Activated CD4-positive, alpha-beta T cell treated with anti-CD3 and anti-CD28 coated beads, Interleukin-2, Interleukin-6, amounts not matched to agents 100 ng/mL and 50 ng/mL, durations not matched to agents 16 hours and 8 hours (primary cell): ENCODE measurements at regions not wholly inside any gene's neighbourhood (a gene's known extent, or its start where the extent isn't known, plus 50 kb on each side); places are given as distances from the start of the nearest gene placed in this dataset.
"Not testable (repeated sequence)": the region's sequence is repeated elsewhere in the genome, so short reads cannot be mapped to it uniquely, and the experiment has no call there.

ENCODE experiments used
- DNase-seq: peaks from one replicate; pipeline ENCODE4 v3.0.0-alpha.2; 2020

DNA sequence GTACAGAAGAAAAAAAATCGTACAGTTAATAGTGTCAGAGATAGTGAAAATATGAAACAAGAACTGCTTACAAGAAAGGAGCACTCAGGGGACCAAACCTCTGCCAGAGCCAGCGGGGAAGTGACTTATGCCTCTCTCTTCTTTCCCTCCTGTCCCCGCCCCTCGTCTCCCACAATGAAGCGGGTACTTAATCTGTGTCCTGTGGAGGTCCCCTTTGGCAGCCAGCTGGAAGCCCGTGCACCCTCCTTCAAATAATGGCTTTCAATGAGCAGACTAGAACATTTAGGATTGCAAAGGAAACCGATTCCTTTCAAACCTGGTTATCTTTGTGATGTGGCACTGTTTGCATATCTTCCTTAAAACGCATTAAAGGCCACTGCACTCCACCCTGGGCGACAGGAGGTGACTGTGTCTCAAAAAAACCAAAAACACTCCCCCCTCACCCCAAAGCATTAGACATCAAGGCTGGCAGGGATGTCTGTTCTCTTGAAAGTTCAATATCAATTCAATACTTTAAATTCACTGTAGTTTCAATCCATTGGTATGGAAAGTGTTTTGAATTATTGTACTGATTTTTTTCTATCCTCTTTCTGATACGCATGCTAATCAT is 51.7 kb downstream of the PPIAL4C start:
- peak; percentile 19 for DNase-seq

DNA sequence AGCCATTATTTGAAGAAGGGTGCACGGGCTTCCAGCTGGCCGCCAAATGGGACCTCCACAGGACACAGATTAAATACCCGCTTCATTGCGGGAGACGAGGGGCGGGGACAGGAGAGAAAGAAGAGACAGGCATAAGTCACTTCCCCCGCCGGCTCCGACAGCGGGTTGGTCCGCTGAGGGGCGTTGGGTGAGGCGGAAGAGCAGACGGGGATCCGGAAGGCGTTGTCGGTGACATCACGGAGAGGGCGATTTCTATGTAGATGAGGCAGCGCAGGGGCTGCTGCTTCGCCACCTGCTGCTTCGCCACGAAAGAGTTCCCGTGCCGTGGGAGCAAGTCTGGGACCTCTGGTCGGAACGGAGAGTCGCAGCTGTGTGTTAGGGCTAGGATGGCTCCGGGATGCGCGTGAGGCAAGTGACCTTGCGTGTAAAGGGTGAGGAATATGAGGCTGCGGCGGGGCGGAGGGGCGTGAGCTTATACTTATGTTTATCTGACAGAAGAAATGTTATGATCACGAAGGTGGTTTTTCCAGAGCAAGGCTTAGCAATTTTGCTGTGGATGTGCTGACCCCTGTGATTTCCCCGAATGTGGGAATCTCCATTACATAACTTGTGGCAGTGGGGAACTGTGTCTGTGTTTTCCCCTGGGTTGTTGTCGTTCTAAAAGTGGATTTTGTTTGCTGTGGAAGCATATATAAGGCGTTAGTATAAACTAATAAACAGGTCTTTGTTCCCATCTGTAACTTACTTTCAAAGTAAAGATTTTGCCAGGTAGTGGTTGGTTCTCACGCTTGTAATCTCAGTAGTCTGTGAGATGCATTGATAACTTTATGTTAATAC is 52.9 kb downstream of the PPIAL4C start:
- peak; percentile 94 for DNase-seq

DNA sequence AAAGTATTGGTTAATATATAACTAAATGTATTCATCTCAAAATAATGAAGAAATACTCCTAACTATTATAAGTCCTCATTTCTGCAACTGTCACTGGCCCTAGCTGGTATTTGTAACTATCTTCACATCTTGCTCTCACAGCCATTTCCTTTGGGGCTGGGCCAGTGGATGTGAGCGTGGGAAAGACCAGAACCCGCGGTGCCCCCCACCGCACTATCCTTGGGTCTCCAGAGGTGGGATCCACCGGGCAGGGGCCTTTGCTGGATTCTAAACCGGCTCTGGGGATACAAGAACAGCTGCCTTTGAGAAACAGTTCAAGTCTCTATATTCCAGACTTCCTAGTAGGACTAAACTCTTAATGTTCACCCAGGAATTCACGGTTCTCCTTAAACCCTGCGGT is 54.8 kb downstream of the PPIAL4C start:
- not testable (repeated sequence) for DNase-seq

DNA sequence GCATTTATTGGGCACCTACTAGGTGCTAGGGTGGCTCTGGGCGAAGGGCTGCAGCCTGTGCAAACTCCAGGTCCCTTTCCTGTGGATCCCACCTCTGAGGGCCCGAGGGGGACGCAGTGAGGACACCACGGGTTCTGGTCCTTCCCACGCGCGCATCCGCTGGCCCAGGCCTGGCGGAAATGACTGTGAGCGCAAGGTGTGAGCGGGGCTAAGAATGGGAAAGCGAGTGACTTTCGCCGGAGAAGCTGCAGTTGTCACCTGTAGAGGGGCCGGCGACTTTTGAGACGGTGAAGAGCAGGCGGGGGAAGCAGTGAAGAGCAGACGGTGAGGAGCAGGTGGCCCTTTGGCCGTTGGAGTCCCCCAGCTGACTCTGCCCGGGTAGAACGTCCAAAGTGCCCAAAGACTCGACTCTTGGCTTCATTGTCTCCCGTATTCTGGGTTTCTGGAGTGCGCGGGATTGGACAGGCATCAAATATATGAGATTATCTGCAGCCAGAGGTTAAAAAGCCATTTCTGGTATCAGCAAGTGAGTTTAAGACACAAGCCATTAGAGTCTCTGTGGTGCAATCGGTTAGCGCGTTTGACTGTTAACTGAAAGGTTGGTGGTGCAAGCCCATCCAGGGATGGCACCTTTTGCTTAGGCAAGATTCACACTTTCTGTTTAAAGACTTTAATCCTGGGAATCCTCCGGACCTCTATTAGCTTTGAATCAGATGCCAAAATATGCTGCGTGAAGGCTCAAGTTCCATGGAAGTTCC is 55.4 kb downstream of the PPIAL4C start:
- DNase-seq, result not testable (repeated sequence)

DNA sequence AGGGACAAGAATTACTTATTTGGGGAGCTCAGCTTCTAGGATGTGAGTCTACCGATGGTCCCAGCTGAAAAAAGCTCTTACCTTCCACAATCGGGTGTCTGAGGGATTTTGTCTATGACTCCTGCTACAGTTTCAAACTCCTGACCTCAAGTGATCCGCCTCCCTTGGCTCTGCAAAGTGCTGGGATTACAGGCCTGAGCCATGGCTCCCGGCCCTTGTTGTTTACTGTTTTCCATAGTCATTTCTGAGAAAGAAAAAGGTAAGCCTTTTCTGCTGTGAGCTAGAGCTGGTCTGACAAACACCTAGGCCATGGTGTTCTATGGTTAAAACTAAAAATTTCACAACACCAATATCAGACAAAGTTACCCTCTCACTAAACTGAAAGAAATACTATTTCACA is 57.5 kb downstream of the PPIAL4C start:
- DNase-seq, result not testable (repeated sequence)

DNA sequence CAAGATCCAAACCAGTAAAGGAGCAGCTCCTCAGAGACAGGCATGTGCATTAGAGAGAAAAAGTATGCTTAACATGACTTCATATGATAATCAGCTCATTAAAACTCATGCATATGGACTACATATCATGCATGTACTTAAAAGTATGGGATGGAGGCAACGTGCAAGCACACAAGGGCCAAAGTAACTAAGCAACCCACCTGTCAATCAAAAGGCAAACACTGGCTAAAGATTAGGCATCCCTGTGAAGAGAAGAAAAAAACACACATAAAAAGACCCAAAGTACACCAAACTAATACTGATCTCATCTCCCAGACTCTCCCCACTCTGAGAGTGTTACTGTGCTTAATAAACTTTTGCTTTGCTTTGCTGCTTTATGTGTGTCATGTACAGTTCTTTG is 61.2 kb downstream of the PPIAL4C start:
- DNase-seq, result not testable (repeated sequence)

DNA sequence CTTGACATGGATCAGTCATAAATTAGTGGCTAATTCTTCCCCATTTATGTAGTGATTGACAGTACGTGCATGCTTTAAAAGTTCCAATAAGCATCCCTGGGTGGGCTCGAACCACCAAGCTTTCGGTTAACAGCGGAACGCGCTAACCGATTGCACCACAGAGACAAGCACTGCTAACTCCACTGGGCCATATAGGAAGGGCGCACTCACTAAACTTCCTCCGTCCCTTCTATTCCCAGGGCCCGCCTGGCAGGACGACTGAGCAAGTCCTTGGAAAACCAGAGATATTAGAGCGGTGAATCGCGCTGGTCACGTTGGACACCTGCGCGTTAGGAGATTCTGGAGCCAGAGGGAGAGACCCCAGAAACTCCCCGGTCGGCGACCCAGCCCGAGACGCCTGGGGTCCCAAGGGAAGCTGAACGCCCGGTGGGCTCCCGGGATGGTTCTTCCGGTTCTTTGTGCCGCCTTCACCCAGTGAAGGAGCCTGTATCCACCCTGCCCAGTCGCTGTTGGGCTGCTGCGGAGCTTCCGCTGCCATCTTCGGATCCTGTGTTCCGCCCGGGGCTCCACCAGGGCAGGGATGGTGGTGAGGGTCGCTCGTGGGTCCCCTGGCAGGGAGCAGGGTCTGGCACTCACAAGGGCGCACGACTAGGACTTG is 62.8 kb downstream of the PPIAL4C start:
- peak; percentile 9 for DNase-seq

DNA sequence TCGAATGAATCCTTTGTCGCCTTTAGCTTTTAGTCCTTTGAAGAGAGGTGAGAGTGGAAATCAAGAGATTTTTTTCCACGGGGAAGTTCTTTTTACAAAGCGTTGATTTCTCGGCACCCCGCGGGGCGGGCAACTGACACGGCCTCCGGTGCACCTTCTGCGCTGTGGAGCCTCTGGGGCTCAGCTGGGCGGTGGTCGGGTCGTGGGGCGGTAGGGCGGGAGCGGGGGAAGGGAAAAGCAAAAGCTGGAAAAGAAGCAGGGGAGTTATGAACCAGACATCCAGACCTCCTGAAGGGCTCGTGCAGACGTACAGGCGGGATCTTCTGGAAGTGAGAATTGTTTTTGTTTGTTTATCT is 63.3 kb downstream of the PPIAL4C start:
- DNase-seq, result not testable (repeated sequence)

DNA sequence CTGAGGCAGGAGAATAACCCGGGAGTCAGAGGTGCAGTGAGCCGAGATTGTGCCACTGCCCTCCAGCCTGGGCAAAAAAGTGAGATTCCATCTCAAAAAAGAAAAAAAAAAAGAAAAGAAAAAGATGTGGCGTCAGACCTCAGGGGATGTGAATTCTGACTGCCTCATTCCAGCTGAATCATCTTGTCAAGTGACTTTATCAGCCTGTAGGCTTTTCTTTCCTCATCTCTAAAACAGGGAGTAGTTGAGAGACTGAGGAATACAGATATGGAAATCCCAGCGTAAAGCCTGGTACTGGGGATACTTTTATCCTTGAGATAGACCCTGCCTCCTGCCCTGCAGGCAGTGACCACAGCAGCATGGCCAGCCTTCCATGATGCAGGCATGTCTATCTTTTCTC is 74.1 kb downstream of the PPIAL4C start:
- not testable (repeated sequence) for DNase-seq

DNA sequence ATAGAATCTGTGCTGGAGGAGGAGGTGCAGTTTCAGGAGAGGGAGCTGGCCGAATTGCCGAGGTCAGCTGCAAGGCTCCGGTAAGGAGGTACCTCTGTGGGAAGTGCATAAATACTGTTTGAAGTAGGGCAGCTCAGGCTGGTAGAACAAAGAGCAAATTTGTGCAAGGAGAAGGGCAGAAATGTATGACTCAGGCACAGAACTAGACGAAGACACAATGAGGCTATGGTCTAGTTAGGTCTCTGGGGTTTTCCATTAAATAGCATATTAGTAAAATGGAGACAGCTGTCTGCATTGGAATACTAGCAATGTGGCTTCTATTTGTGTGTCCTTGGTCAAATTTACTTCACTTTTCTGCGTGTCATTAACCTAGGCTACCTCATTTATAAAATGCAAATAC is 74.5 kb downstream of the PPIAL4C start:
- not testable (repeated sequence) for DNase-seq

DNA sequence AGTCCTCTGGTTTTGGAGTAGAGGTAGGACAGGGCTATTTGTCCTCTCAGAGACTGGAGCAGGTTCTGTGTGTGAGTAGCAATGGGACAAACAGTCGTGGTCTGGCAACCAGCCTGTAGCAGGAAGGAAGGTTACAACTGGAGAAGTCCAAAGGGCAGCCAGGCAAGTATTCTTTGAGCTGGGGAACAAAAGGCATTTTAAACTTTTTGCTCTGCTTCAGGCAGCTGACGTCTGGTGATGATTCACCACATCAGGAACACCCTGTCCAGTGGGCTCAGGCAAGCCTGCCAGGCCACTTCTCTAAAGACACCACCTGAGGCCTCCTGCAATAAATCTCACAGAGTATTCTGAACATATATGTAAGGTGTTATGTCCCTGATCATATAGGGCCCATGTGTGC is 81.0 kb downstream of the PPIAL4C start:
- not testable (repeated sequence) for DNase-seq

DNA sequence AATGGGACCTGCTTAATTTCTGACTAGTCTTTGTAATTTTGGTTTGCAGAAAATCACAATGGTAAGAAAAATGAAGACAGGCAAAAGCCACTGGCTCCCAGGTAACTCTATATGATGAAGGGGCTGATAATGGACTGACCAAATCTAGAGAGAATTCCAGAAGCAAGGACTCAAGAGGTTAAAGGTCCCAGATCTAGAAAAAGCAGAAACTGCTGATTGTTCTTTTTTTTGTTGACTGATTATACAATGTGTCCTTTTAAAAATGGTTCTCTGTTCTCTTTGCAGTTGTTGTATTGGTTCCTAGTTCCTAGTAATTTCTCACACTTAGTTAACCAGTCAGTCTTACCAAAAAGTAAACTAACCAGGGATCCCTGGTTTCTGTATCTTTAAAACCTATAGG is 81.4 kb downstream of the PPIAL4C start:
- DNase-seq, result not testable (repeated sequence)

DNA sequence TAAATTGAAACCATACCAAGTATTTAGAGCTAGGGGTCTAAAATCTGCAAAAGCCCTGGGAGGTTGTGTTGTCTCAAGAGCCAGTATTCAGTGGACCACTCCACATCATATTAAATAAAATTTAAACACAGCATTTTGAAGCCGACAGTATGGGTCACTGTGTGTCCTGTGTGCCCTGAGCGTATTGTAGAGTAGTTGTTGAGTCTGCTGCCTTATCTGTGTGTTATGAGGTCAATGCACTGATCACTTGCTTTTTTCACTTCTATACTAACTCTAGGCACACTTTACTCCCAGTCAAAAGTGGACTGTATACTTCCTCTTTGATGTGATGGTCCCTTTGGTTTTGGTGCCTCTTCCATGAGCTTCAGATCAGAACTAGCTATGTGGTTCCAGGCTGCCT is 81.9 kb downstream of the PPIAL4C start:
- not testable (repeated sequence) for DNase-seq

DNA sequence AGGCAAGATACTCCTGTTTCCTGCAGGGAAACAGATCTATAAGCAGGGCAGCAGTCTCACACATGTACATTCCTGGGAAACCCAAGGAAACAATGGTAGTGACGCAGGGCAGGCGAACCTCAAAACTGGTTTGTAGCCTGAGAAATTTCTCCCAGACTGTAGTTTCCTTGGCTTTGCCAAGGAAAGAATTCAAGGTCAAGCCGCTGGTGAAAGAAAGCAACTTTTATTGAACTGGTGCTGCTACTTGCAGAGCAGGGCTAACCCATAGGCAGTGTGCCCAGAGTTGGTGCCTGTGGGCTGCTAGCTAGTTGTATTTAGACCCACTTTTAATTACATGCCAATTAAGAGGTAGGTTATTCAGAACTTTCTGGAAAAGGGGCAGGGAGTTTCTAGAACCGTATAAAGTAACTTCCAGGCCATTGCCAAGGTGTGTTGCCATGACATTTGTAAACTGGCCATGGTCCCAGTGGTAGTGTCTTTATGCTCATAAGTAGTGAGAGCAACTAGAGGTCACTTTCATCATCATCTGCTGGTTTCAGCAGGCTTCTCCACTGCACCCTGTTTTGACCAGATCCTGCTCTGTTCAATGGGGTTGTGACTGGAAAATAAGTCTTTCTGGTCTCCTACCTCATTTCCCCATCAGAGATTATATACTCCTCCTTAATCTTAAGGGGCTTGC is 89.7 kb downstream of the PPIAL4C start:
- DNase-seq, result not testable (repeated sequence)

DNA sequence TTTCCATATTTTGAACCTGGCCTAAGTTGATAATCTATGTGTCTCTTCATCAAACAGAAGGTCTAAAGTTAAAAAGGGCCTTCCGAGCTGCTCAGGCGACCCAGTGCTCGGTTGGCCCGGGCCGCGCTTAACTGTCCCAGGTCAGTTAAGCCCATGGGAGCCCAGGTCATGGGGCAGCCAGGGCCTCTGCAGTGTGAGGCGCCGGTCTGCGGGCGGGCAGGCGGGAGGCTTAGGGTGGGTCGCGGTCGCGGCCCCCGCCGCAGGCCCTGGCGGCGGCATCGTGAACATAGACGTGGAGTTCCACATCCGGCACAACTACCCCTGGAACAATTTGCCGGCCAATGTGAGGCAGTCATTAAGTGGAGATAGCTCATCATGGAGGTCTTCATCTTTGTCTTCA is 91.3 kb downstream of the PPIAL4C start:
- not testable (repeated sequence) for DNase-seq

DNA sequence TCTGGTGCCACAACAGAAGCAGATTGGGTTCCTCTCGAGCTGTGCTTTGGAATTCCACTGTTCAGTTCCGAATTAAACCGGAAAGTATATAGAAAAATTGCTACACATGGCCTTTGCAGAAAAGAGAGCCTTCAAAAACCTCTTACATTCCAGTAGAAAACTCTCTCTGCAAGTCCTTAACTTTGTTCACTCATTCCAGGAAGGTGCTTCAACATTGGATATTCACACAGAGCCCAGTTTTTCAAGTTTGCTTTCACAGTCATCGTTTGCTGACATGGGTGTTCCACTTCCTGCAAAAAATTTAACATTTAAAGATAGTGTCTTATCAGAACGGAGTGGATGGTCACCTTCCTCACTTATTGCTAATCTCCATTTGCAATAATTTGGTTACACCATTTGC is 93.7 kb downstream of the PPIAL4C start:
- DNase-seq, result not testable (repeated sequence)

DNA sequence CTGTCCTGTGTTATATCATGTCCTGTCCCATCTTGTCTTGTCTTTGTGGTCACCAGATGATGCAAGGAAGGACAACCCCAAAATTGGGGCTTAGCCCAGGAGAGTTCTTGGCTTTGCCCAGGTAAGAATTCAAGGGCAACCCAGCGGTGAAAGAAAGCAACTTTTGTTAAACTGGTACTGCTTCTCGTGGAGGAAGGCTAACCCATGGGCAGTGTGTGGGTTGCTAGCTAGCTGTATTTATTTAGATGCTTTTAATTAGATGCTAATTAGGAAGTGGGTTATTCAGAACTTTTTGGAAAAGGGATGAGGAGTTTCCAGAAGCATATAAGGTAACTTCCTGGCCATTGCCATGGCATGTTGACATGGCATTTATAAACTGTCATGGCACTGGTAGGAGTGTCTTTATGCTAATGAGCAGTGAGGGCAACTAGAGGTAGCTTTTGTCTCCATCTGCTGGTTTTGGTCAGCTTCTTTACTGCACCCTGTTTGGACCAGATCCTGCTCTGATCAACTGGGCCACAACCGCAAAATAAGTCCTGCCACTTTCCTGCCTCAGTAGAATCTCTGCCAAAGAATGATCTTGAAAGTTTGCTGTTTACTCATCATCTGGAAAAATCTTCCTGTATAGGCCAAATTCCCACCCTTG is 95.8 kb upstream of the FCGR1A start:
- DNase-seq, result not testable (repeated sequence)

DNA sequence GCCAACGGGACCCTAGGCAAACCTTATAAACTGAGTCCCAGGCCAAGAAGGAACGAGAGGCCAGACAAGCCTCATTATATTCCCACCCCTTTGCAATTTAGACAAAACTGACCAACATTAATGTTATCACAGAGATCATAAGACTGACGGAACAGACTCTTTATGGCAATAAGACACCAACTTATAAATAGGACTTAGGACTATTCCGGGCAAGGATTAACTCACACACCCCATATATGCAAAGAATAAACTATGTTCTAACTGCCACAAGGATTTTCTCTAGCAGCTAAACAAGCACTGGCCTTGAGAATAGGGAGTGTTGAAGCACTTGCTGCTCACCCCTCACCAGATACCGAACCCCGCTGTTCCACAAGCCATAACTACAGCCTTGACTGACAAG is 91.1 kb upstream of the FCGR1A start:
- not testable (repeated sequence) for DNase-seq

DNA sequence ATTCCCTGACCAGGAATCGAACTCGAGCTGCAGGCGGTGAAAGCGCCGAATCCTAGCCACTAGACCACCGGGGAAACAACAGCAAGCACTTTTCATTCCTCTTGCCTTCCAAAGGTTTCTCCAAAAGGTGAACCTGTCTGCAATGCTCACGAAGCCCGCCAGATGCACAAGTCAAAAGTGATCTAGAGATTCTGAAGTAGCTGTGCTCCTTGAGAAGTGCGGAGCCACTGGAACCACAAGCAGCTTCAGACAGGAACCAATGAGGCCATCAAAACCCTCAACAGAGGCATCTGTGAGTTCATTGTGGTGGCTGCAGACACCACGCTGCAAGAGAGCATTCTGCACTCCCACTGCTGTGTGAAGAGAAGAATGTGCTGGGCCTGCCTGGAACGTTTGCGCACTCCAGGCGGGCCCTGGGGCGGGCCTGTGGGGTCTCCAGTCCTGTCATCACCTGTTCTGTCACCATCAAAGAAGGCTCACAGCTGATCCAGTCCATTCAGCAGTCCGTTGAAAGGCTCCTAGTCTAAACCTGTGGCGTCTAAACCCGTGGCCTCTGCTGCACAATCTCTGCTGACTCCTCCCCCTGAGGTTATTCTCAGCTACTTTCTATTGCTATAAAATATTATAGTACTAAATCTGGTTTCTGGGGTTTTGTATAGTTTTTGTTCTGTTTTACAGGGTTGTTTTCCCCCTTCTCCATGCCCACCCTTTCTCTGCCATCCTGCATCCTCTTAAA is 89.5 kb upstream of the FCGR1A start:
- peak; percentile 9 for DNase-seq

DNA sequence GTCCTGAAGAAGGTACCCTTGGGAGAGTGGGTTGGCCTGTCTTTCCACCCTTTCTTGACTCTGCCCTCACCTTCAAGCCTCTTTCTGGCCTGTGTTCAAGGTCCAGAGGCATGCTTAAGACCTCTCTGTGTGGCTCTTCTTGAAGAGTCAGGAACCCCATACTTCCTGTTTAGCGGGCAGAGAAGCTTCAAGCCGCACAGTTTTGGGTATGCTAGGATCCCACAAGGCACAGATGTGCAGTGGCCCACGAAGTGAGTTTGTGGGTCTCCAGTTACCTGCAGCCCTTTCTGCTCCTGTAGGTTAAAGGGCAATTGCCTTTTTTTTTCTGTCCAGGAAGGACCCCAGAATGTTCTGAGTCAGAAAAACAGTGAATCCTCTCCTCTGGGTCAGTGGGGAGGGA is 87.4 kb upstream of the FCGR1A start:
- not testable (repeated sequence) for DNase-seq

DNA sequence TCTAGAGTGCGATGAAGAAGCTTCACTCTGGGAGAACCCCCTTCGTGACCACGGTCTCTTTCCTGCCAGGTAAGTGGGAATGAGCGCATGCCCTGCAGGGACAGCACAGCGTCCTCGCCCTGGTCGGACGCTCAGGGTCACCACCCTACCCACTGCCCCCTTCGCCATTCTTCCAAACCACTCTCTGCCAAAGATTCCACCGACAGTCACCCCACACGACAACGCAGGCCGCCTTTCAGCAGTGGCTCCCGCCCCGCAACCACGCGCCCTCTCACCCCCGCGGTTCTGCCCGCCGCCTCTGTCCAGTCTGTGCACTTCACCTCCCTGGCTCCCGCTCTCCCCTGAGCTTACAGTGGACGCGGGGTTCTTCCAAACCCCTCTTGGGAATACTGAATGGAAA is 82.3 kb upstream of the FCGR1A start:
- not testable (repeated sequence) for DNase-seq
